ENCODE measurements at regions not wholly inside any gene's neighbourhood (a gene's known extent, or its start where the extent isn't known, plus 50 kb on each side); places are given as distances from the start of the nearest gene placed in this dataset.
"Not testable (repeated sequence)": the region's sequence is repeated elsewhere in the genome, so short reads cannot be mapped to it uniquely, and the experiment has no call there.

GRCh38 chr2:109711230-109712122 is 82.6 kb upstream of the RGPD5 start:
- Histone ChIP-seq H3K27ac (no peak overlapping the region), H3K36me3 (no peaks in the 10 kb centered on the region), H3K9me3 (no peaks in the 10 kb centered on the region), H3K4me1 (no peaks in the 10 kb centered on the region), H3K9ac (ENCODE audit: low read depth in 2 of 2, low read length in 2 of 2) (no peak overlapping the region), H3K27me3 (no peaks in the 10 kb centered on the region), H3K4me3 (no peak overlapping the region)
- no peak for TF ChIP-seq CTCF (IDR thresholded peaks at IDR 0.05)
- intact Hi-C loops (cut with DNase I), result loop anchor here (10.0 kb wide), 1 partner anchor 167 kb away; no protein-coding TSS in a partner anchor
- no peak for DNase-seq

GRCh38 chr2:109712123-109712449 is 82.0 kb upstream of the RGPD5 start:
- peak; percentile 7 for DNase-seq
- no peak overlapping the region for H3K4me3 ChIP-seq
- no peak for TF ChIP-seq CTCF (IDR thresholded peaks at IDR 0.05)

GRCh38 chr2:109712746-109713145 is 81.4 kb upstream of the RGPD5 start:
- no peak overlapping the region for H3K4me3 ChIP-seq

More at GRCh38 chr2:109712123-109712449, 82.0 kb upstream of the RGPD5 start:
- H3K9me3 ChIP-seq, result no peaks in the 10 kb centered on the region
- no peak overlapping the region for H3K9ac ChIP-seq (ENCODE audit: low read depth in 2 of 2, low read length in 2 of 2)
- intact Hi-C loops (cut with DNase I), result loop anchor here (10.0 kb wide), 1 partner anchor 167 kb away; no protein-coding TSS in a partner anchor
- no peak overlapping the region for H3K27ac ChIP-seq
- H3K36me3 ChIP-seq, result no peaks in the 10 kb centered on the region
- no peaks in the 10 kb centered on the region for H3K4me1 ChIP-seq
- no peaks in the 10 kb centered on the region for H3K27me3 ChIP-seq

GRCh38 chr2:109715313-109715805 is 78.7 kb upstream of the RGPD5 start:
- Histone ChIP-seq H3K36me3 (no peaks in the 10 kb centered on the region), H3K9ac (ENCODE audit: low read depth in 2 of 2, low read length in 2 of 2) (no peak overlapping the region), H3K27me3 (no peaks in the 10 kb centered on the region), H3K9me3 (no peaks in the 10 kb centered on the region), H3K27ac (no peak overlapping the region), H3K4me3 (no peak overlapping the region), H3K4me1 (no peaks in the 10 kb centered on the region)
- DNase-seq, result peak; percentile 61
- peak; percentile 70 for TF ChIP-seq CTCF (IDR thresholded peaks at IDR 0.05)
- intact Hi-C loops (cut with DNase I), result loop anchor here (5.0 to 10.0 kb wide), 2 partner anchors 103 to 171 kb away; partner anchors contain the start of genes SEPTIN10 and SOWAHC

More at GRCh38 chr2:109712746-109713145, 81.4 kb upstream of the RGPD5 start:
- Histone ChIP-seq H3K4me1 (no peaks in the 10 kb centered on the region), H3K27ac (no peak overlapping the region), H3K9me3 (no peaks in the 10 kb centered on the region), H3K36me3 (no peaks in the 10 kb centered on the region), H3K9ac (ENCODE audit: low read depth in 2 of 2, low read length in 2 of 2) (no peak overlapping the region), H3K27me3 (no peaks in the 10 kb centered on the region)
- TF ChIP-seq CTCF (IDR thresholded peaks at IDR 0.05), result no peak
- intact Hi-C loops (cut with DNase I), result loop anchor here (10.0 kb wide), 1 partner anchor 168 kb away; no protein-coding TSS in a partner anchor
- peak; percentile 10 for DNase-seq

- not testable (repeated sequence) for H3K27me3 ChIP-seq; H3K4me3 ChIP-seq; H3K9ac ChIP-seq (ENCODE audit: low read depth in 2 of 2, low read length in 2 of 2); H3K4me1 ChIP-seq; H3K27ac ChIP-seq; H3K9me3 ChIP-seq; H3K36me3 ChIP-seq
- intact Hi-C loops (cut with DNase I), result loop anchor here (5.0 to 10.0 kb wide), 2 partner anchors 104 to 172 kb away; partner anchors contain the start of genes SEPTIN10 and SOWAHC
- peak; percentile 57 for DNase-seq
Observed at GRCh38 chr2:109716596-109716995, 77.5 kb upstream of the RGPD5 start.

All from colonic mucosa (tissue), 4 donors.